H9 (cell line): ENCODE measurements at regions not wholly inside any gene's neighbourhood (a gene's known extent, or its start where the extent isn't known, plus 50 kb on each side); places are given as distances from the start of the nearest gene placed in this dataset.

Source experiments
- DNase-seq: peaks from one replicate; pipeline ENCODE4 v3.0.0-alpha.2; 2017
- H2AFZ ChIP-seq: one replicate; pipeline ENCODE4 v1.6.1; 2013; ENCODE audit warnings: mild to moderate bottlenecking, low read length, control low read depth, moderate library complexity
- H2AK5ac ChIP-seq: 2 replicates; pipeline ENCODE4 v1.6.1; 2013; ENCODE audit warnings: low read length, control low read depth, mixed read lengths; ENCODE audit not compliant: insufficient read length
- H2BK120ac ChIP-seq: one replicate; pipeline ENCODE4 v1.6.1; 2013; ENCODE audit warnings: low read depth, mild to moderate bottlenecking, low read length, control low read depth, inconsistent platforms; ENCODE audit not compliant: poor library complexity, severe bottlenecking
- H2BK12ac ChIP-seq: 2 replicates; pipeline ENCODE4 v1.6.1; 2013; ENCODE audit warnings: low read length, control low read depth, mixed read lengths, low read depth; ENCODE audit not compliant: insufficient read length
- H2BK15ac ChIP-seq: 2 replicates; pipeline ENCODE4 v1.6.1; 2013; ENCODE audit warnings: low read depth, low read length, control low read depth
- H2BK20ac ChIP-seq: one replicate; pipeline ENCODE4 v1.6.1; 2013; ENCODE audit warnings: low read depth, mild to moderate bottlenecking, low read length, control low read depth, inconsistent platforms; ENCODE audit not compliant: poor library complexity, severe bottlenecking
- H2BK5ac ChIP-seq: 2 replicates; pipeline ENCODE4 v1.6.1; 2013; ENCODE audit warnings: low read length, control low read depth, mixed read lengths; ENCODE audit not compliant: insufficient read length
- H3K14ac ChIP-seq: 2 replicates; pipeline ENCODE4 v1.6.1; 2013; ENCODE audit warnings: low read length, control low read depth; ENCODE audit not compliant: insufficient read depth
- H3K18ac ChIP-seq: 2 replicates; pipeline ENCODE4 v1.6.1; 2013; ENCODE audit warnings: low read depth, mild to moderate bottlenecking, mixed read lengths, low read length, control low read depth; ENCODE audit not compliant: insufficient read length
- H3K23ac ChIP-seq: 2 replicates; pipeline ENCODE4 v1.6.1; 2013; ENCODE audit warnings: low read length, control low read depth, mixed read lengths, low read depth; ENCODE audit not compliant: insufficient read length
- H3K23me2 ChIP-seq: 2 replicates; pipeline ENCODE4 v1.6.1; 2013; ENCODE audit warnings: low read depth, mild to moderate bottlenecking, mixed read lengths, low read length, control low read depth; ENCODE audit not compliant: insufficient read length, poor library complexity, severe bottlenecking
- H3K27ac ChIP-seq: 2 replicates; pipeline ENCODE4 v1.5.1; 2013; ENCODE audit warnings: low read length, control low read depth, mixed read lengths, low read depth; ENCODE audit not compliant: insufficient read length
- H3K27me3 ChIP-seq: 2 replicates; pipeline ENCODE4 v1.6.1; 2013; ENCODE audit warnings: low read length, control low read depth, inconsistent platforms; ENCODE audit not compliant: insufficient read depth
- H3K4ac ChIP-seq: 2 replicates; pipeline ENCODE4 v1.6.1; 2013; ENCODE audit warnings: low read depth, mild to moderate bottlenecking, control low read depth, inconsistent platforms, low read length, moderate library complexity
- H3K4me1 ChIP-seq: 2 replicates; pipeline ENCODE4 v1.6.1; 2013; ENCODE audit warnings: low read length, control low read depth, inconsistent platforms; ENCODE audit not compliant: insufficient read depth
- H3K4me2 ChIP-seq: 2 replicates; pipeline ENCODE4 v1.6.1; 2013; ENCODE audit warnings: low read length, control low read depth, mixed read lengths; ENCODE audit not compliant: insufficient read length, insufficient read depth
- H3K56ac ChIP-seq: 2 replicates; pipeline ENCODE4 v1.6.1; 2013; ENCODE audit warnings: low read depth, mild to moderate bottlenecking, mixed read lengths, low read length, control low read depth; ENCODE audit not compliant: insufficient read length
- H3K79me1 ChIP-seq: 2 replicates; pipeline ENCODE4 v1.6.1; 2013; ENCODE audit warnings: low read depth, mild to moderate bottlenecking, moderate library complexity, low read length, control low read depth, inconsistent platforms; ENCODE audit not compliant: insufficient read depth, poor library complexity, severe bottlenecking
- H3K79me2 ChIP-seq: 2 replicates; pipeline ENCODE4 v1.6.1; 2013; ENCODE audit warnings: low read length, control low read depth, inconsistent platforms; ENCODE audit not compliant: insufficient read depth
- H3K9ac ChIP-seq: 2 replicates; pipeline ENCODE4 v1.6.1; 2013; ENCODE audit warnings: low read length, control low read depth, mixed read lengths; ENCODE audit not compliant: insufficient read length; ENCODE audit errors: extremely low read depth
- H3K9me3 ChIP-seq: one replicate; pipeline ENCODE4 v1.6.1; 2013; ENCODE audit warnings: low read depth, low read length, inconsistent platforms; ENCODE audit not compliant: control insufficient read depth
- H3T11ph ChIP-seq: one replicate; pipeline ENCODE4 v1.6.1; 2013; ENCODE audit warnings: mild to moderate bottlenecking, low read length, control low read depth, inconsistent platforms
- H4K20me1 ChIP-seq: one replicate; pipeline ENCODE4 v1.6.1; 2013; ENCODE audit not compliant: control insufficient read depth, insufficient read length, insufficient read depth
- H4K5ac ChIP-seq: 2 replicates; pipeline ENCODE4 v1.6.1; 2013; ENCODE audit warnings: low read depth, mild to moderate bottlenecking, mixed read lengths, low read length, control low read depth; ENCODE audit not compliant: insufficient read length
- H4K8ac ChIP-seq: replicated peaks from 2 replicates; pipeline ENCODE4 v1.6.1; 2013; ENCODE audit warnings: low read length, control low read depth, mixed read lengths, low read depth; ENCODE audit not compliant: insufficient read length
- H4K91ac ChIP-seq: 2 replicates; pipeline ENCODE4 v1.6.1; 2013; ENCODE audit warnings: low read depth, mild to moderate bottlenecking, moderate library complexity, mixed read lengths, low read length, control low read depth; ENCODE audit not compliant: insufficient read length
- H3K27ac Mint-ChIP-seq, 3 experiments: 2 replicates in 2 of 3; 3 replicates in 1 of 3; pipeline ENCODE4 v1.8.0; 2020 to 2021; ENCODE audit warnings: mixed read lengths in 3 of 3, mild to moderate bottlenecking in 1 of 3, moderate library complexity in 1 of 3
- H3K27me3 Mint-ChIP-seq: 2 replicates; pipeline ENCODE4 v1.8.0; 2021; ENCODE audit warnings: low read depth, mild to moderate bottlenecking, moderate library complexity, mixed read lengths
- H3K36me3 Mint-ChIP-seq, 3 experiments: 2 replicates in 2 of 3; 3 replicates in 1 of 3; pipeline ENCODE4 v1.8.0; 2020 to 2021; ENCODE audit warnings: low read depth in 3 of 3, mixed read lengths in 3 of 3; ENCODE audit not compliant: insufficient read depth in 1 of 3
- H3K4me1 Mint-ChIP-seq, 2 experiments: 2 replicates each; pipeline ENCODE4 v1.8.0; 2020; ENCODE audit warnings: mixed read lengths in 2 of 2
- H3K4me3 Mint-ChIP-seq, 2 experiments: 2 replicates in 1 of 2; 3 replicates in 1 of 2; pipeline ENCODE4 v1.8.0; 2020 to 2021; ENCODE audit warnings: mild to moderate bottlenecking in 2 of 2, mixed read lengths in 2 of 2, moderate library complexity in 1 of 2
- H3K9me3 Mint-ChIP-seq, 2 experiments: 2 replicates in 1 of 2; 3 replicates in 1 of 2; pipeline ENCODE4 v1.8.0; 2020; ENCODE audit warnings: mild to moderate bottlenecking in 2 of 2, mixed read lengths in 2 of 2, moderate library complexity in 1 of 2
- WGBS: extraction: QIAGEN DNeasy Blood & Tissue Kit; methylation state at CpG from one replicate; pipeline ENCODE4 v1.1.7; 2013; ENCODE audit warnings: missing lambda C conversion rate, low lambda C conversion rate, mixed read lengths; ENCODE audit not compliant: insufficient read length; ENCODE audit errors: extremely low coverage; 5-methylcytosine and 5-hydroxymethylcytosine counted together
- TF ChIP-seq, protein P1 (sequence below): fragments of 200-600 bp; sonication (generic); conservative IDR thresholded peaks from 3 replicates; pipeline ENCODE4 v1.8.0; 2021; ENCODE audit warnings: antibody characterized with exemption, mild to moderate bottlenecking

DNA sequence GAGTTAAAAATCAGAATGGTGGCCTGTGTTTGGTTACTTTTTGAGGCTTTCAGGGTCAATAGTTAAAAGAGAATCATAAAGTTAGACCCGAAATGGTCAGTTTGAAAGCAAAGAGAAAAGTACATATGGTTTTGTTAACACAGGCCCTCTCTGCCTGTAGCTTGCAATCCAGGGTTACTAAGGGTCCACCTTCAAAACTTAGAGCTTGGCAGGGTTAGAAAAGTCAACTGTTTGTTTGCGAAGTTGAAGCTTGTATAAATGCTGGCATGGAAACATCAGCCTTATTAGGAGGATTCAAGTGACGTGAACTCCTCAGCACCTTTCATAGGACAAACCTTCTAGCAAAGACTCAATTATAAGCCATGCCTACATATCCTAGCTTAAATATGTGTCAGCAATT, 196.3 kb upstream of the SEMA3A start:
- TF ChIP-seq, protein P1, sequence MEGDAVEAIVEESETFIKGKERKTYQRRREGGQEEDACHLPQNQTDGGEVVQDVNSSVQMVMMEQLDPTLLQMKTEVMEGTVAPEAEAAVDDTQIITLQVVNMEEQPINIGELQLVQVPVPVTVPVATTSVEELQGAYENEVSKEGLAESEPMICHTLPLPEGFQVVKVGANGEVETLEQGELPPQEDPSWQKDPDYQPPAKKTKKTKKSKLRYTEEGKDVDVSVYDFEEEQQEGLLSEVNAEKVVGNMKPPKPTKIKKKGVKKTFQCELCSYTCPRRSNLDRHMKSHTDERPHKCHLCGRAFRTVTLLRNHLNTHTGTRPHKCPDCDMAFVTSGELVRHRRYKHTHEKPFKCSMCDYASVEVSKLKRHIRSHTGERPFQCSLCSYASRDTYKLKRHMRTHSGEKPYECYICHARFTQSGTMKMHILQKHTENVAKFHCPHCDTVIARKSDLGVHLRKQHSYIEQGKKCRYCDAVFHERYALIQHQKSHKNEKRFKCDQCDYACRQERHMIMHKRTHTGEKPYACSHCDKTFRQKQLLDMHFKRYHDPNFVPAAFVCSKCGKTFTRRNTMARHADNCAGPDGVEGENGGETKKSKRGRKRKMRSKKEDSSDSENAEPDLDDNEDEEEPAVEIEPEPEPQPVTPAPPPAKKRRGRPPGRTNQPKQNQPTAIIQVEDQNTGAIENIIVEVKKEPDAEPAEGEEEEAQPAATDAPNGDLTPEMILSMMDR, result no peak
- no CpG with 5 or more reads among the region's 3 CpGs for WGBS
- H4K20me1 ChIP-seq, result no peaks in the 10 kb centered on the region

More for the DNA sequence above, 196.3 kb upstream of the SEMA3A start:
- Histone ChIP-seq H3T11ph (no peak overlapping the region), H3K27me3 (no peaks in the 10 kb centered on the region), H4K5ac (no peak overlapping the region), H2AK5ac (no peak overlapping the region), H2BK15ac (no peak overlapping the region), H3K79me2 (no peaks in the 10 kb centered on the region), H3K23ac (no peak overlapping the region), H3K56ac (no peak overlapping the region), H3K9me3 (no peaks in the 10 kb centered on the region), H3K23me2 (no peaks in the 10 kb centered on the region), H3K4me1 (no peaks in the 10 kb centered on the region), H2AFZ (no peak overlapping the region), H2BK20ac (no peak overlapping the region), H3K18ac (no peak overlapping the region), H3K14ac (no peak overlapping the region), H4K8ac (no peak overlapping the region), H3K4me2 (no peak overlapping the region), H2BK12ac (no peak overlapping the region), H2BK5ac (no peak overlapping the region), H3K9ac (no peak overlapping the region), H3K27ac (no peak overlapping the region), H4K91ac (no peak overlapping the region), H3K4ac (no peak overlapping the region), H3K79me1 (no peaks in the 10 kb centered on the region), H2BK120ac (no peak overlapping the region)
- H3K27me3 Mint-ChIP-seq, result no peaks in the 10 kb centered on the region
- no peaks in the 10 kb centered on the region for H3K4me1 Mint-ChIP-seq
- no peaks in the 10 kb centered on the region for H3K36me3 Mint-ChIP-seq
- no peak overlapping the region for H3K4me3 Mint-ChIP-seq
- no peak overlapping the region for H3K27ac Mint-ChIP-seq
- no peak for DNase-seq
- H3K9me3 Mint-ChIP-seq, result no peaks in the 10 kb centered on the region
